ENCODE measurements at regions not wholly inside any gene's neighbourhood (a gene's known extent, or its start where the extent isn't known, plus 50 kb on each side); places are given as distances from the start of the nearest gene placed in this dataset.

DNA sequence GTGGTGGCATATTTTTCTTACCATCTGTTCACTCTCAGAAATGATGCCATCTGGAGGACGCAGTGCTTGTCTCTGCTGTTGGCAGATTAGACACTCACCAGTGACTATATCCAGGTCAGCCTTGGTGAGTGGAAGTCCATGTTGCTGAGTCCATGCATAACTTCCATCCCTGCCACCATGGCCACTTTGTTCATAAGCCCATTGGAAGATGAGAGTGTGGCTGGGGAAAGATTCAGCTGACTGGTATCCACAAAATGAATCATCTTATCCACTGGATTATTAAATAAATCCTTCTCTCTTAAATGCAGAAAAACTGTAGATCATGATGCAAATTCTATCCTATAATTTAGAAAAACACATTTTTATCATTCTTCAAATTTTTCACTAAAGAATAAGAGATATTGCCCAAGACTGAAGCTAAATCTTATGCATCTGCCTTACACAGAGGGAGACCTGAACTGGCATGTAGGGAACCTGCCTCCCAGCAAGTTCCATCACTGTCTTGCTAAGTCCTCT is 726.9 kb downstream of the TNS3 start:
- DNase-seq, result no peak

GRCh38 chr7:46853451-46853850 is 728.5 kb downstream of the TNS3 start:
- DNase-seq, result no peak

- no peak for DNase-seq
Measured at GRCh38 chr7:46852795-46853194, 729.1 kb downstream of the TNS3 start.

- no peak for DNase-seq
Measured at GRCh38 chr7:46850563-46851330, 731.2 kb downstream of the TNS3 start.

DNA sequence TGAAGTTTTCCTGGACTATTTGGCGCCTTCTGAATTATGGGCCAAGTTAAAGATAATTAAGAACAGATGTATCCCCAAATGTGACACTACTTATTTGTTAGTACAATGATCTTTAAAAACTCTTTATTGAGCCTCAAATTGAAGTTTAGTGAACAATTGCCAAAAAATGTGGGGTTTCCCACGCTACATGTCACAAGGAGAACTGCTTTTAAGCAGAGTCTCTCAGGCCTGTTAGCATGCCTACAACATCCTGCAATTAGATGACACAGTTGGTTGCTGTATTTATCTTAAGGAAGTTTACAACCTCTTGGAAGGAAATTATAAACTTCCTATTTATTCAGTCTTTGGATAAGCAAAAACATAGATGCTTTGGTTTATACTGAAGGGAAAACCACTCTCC is 733.0 kb downstream of the TNS3 start:
- DNase-seq, result no peak

DNA sequence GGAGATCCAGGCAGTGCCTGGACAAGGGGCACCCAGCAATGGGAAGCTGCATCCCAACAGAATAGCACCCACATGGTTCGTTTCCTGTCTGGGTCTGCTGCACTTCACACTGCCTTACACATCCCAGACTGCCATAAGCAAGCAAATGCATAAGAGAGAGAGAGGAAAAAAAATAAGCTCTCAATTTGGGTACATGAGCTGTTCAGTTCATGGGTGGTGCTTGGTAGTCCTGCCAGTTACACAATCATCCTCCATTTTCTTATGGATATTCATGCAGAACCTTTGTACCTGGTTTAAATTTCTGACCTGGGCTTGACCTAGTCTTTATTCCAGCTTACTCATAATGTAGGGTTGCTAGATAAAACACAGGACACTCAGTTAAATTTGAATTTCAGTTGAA is 733.6 kb downstream of the TNS3 start:
- DNase-seq, result no peak

DNA sequence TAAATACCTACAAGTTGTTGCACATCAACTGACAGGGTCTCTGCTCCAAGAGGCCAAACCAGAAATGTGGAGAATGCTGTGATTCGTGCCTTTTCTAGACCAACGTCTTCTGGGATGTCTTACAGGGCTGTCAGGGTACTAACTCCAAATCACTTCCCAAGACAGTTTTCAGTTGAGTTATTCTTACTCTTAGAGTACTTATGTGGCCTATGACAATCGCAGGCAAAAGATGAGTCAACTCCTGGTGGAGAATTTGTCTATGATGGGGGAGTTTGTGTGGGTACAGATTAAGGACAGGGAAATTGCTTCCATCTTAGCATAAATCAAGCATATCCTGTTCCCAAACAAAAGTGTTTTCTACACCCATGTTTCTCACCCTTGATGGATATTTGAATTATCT is 734.8 kb downstream of the TNS3 start:
- DNase-seq, result no peak

DNA sequence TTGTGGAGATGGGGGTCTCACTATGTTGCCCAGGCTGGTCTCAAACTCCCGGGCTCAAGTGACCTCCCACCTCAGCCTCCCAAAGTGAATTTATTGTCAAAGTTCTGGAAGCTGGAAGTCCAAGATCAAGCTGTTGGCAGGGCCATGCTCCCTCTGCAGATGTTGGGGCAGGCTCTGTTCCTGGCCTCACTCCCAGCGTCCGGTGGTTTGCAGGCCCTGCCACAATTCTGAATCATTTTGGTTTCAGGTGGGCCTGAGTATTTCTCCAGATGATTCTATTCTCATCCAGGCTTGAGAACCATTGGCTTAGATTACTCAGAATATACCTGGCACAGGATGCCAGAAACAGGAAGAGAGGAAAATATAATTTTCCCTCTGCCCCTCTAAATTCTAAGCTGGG is 737.4 kb downstream of the TNS3 start:
- no peak for DNase-seq

GRCh38 chr7:46841248-46841647 is 740.7 kb downstream of the TNS3 start:
- no peak for DNase-seq

DNA sequence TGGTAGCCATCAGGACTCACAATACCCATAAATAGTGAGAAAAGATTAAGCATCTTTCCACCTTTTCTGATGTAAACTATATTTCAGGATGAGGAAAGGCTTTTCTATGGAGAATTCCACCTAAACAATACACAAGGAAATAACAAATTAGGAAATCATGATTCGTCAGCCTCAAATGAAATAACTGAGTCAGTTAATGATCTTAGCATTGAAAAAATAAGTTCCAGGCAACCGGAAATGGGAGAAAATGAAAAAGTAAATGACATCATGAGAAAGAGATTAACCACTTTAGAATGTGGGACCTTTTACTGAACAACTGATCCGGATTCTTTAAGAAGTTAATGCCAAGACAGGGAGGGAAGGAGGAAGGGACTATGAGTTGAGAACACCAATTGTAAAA is 742.3 kb downstream of the TNS3 start:
- no peak for DNase-seq

DNA sequence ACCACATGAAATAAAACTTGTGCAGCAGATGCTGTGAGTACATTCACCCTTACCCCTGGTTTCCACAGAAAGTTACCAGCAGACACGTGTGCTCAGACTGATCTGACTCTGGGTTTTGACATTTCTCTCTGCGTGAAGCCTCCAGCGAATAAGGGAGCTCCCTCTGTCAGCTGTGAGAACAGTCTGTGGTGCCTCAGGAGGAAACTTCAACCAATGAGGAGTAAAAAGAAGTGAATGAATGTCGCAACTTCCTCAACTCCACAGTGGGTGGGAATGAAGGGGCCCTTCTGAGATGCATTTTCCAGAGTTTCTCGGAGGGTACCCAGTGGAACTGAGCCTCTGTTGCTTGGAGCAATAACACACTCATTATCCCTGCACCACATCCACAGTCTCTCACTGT is 743.4 kb downstream of the TNS3 start:
- DNase-seq, result no peak

DNA sequence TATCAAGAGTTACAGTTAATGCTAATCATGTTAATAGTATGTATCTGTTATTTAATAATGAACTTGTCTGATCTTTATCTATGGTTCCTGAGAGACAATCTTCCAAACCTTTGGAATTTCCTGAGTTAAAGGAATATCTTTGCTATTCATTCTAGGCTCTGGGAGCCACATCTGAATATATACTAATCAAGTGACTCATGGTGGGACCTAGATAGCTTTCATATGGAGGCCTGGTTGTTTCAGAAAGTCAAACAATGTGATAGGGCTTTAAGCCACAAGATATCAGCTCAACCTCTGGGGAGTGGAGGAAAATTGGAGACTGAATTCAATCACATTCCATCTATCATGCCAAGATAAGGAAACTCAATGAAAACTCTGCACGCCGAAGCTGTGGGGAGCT is 746.4 kb downstream of the TNS3 start:
- DNase-seq, result no peak

GRCh38 chr7:46834921-46835320 is 747.0 kb downstream of the TNS3 start:
- DNase-seq, result no peak

GRCh38 chr7:46833197-46833596 is 748.7 kb downstream of the TNS3 start:
- no peak for DNase-seq

DNA sequence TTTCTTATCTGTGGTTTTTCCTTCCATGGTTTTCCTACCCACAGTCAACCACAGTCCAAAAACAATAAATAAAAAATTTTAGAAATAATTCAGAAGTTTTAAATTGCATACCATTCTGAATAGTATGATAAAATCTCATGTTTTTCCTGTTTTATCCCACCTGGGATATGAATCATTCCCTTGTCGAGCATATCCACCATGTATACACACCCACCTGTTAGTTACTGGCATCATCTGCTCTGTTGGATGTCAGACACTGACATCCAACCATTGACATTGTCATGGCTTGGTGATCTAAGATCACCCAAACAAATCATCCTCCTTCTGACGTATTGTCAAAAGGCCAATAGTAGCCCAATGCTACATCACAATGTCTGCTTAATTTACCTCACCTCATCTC is 749.8 kb downstream of the TNS3 start:
- no peak for DNase-seq

DNA sequence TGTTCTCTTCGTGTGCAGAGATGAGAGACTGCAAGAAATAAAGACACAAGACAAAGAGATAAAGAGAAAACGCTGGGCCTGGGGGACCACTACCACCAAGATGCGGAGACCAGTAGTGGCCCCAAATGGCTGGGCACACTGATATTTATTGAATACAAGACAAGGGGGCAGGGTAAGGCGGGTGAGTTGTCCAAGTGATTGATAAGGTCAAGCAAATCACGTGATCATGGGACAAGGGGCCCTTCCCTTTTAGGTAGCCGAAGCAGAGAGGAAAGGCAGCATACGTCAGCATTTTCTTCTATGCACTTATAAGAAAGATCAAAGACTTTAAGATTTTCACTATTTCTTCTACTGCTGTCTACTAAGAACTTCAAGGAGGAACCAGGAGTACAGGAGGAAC is 762.1 kb downstream of the TNS3 start:
- no peak for DNase-seq

- DNase-seq, result no peak
Measured at GRCh38 chr7:46814516-46815250, 767.2 kb downstream of the TNS3 start.

DNA sequence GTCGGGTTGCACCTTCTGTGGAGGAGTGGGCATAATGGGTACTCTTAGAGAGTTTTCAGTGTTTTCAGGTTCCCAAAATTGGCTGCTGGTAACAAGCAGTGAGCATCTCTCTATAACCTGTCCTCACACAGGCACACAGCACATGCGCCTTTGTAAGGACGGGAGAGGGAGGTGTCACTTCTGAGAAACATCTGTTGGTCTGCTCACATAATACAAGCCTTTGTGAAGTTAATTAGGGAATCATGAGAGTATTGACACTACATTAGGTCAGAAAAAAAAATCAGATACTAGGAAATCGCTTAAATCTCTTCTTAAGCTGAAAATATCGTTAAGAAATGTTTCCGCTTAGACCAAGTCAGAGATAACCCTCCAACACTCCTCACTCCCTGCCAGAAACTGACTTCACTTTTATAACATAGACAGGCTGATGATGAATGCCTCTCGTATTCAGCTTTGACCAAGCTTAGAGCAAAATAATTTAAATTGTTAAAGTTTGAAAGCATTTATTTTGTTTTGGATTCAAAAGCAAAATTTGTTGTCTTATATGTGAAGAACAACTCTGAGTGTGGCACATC is 769.7 kb downstream of the TNS3 start:
- no peak for DNase-seq

DNA sequence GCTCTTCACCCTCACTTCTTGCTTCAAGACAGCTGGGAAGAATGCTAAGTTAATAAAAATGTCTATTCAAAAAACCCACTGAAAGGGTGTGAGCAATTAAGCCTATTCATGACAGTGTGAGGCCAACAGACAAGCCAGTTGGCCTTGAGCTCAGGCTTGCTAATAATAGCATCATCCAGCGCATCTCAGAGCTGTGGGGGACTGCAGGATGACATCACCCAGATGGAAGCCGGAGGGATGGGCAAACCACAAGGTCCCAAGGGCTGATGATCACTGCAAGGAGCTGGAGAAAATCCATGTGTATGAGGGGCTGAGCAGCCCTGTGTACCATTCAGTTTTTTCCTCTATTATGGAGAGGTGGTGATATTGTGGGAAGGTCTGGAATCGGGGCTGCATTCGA is 770.4 kb downstream of the TNS3 start:
- DNase-seq, result no peak

DNA sequence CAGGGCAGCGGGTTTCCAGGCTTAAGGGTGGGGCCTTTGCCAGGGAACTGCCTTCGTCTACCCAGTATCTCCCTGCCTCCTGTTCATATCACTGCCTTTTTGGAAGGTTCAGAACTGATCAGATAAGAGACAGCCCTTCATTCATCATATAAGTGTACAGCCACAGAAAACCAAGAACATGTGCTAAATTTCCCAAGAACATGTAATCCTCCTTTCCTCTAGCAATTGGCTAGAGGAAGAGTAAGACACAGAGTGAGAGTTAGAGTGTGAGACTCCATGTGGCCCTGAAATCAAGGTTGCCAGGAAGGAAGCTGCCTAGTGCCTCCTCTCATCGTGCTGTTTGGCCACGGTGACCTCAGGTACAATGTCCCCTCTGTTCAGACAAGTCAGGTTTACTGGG is 770.9 kb downstream of the TNS3 start:
- DNase-seq, result no peak

DNA sequence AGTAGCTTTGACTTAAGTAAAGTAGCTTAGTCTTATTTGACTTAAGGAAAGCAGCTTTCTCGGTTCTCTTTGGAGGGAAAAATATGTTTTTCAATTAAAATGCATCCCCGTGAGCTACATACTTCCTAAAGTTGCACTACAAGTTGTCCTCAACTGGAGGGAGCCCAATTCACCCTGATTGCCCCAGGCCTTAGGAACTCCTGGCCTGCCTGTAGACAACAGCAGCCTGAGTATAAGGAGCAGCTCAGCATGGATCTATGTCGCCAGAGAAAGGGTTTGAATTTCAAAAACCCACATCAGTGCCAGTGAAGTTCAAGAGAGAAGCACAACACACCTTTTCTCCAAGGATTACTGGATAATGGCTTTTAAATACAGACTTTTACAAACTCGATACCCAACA is 772.0 kb downstream of the TNS3 start:
- no peak for DNase-seq

DNA sequence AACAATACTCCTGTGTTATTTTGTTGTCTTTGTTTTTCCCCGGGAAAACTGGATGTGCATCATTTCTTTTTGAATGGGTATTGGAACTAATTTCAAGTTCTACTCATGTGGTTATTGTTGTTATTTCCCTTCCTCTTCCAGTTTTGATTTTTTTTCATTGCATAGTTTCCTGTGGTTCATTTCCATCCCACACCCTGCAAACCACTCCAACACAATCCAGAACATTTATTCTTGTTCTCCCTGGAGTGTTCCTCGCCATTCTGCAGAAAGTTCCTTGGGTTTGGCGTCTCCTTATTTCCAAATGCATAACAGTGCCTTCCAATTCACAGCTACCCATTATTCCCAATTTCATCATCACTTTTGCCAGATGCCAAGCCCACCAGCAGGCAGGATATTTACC is 775.1 kb downstream of the TNS3 start:
- DNase-seq, result no peak

DNA sequence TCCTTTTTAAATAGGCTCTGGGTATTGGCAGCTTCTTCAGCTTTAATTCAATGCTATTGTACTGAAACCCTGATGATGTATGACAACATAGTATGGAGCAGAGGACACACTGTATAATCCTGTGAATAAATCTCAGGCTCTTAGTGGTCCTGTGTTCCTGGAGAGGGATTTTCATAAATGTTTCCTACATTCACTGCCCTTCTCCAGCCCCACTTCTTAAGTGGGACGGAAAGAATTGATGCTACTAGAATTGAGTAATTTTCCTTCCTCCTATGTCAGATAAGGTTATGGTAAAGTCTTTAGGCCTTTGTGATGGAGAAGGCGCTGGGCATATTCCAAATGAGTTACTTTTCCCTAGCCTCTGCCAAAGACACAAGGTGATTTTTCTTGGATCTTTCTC is 779.4 kb downstream of the TNS3 start:
- DNase-seq, result no peak

GRCh38 chr7:46791188-46791587 is 790.7 kb downstream of the TNS3 start:
- DNase-seq, result no peak

Data from stimulated activated CD8-positive, alpha-beta memory T cell treated with anti-CD3 and anti-CD28 coated beads, Interleukin-4, amount 100 ng/mL, for 48 hours (primary cell).